Rectal smooth muscle tissue (tissue), 1 donor: ENCODE measurements at regions not wholly inside any gene's neighbourhood (a gene's known extent, or its start where the extent isn't known, plus 50 kb on each side); places are given as distances from the start of the nearest gene placed in this dataset.
"Not testable (repeated sequence)": the region's sequence is repeated elsewhere in the genome, so short reads cannot be mapped to it uniquely, and the experiment has no call there.

Experiments
- H3K27ac ChIP-seq: one replicate; pipeline ENCODE4 v1.7.0; 2013; ENCODE audit warnings: low read depth, low read length, inconsistent platforms
- H3K27me3 ChIP-seq: one replicate; pipeline ENCODE4 v1.7.0; 2013; ENCODE audit warnings: low read length; ENCODE audit not compliant: control insufficient read depth, insufficient read depth
- H3K36me3 ChIP-seq: one replicate; pipeline ENCODE4 v1.7.0; 2013; ENCODE audit warnings: low read length; ENCODE audit not compliant: control insufficient read depth, insufficient read depth
- H3K4me1 ChIP-seq: one replicate; pipeline ENCODE4 v1.7.0; 2013; ENCODE audit warnings: low read length; ENCODE audit not compliant: control insufficient read depth, insufficient read depth
- H3K4me3 ChIP-seq: one replicate; pipeline ENCODE4 v1.7.0; 2013; ENCODE audit warnings: low read length
- H3K9ac ChIP-seq: one replicate; pipeline ENCODE4 v1.7.0; 2013; ENCODE audit warnings: low read length

GRCh38 chr3:72523429-72524151 lies 324.7 kb downstream of the SHQ1 start:
- Histone ChIP-seq H3K27ac (no peak overlapping the region), H3K27me3 (no peaks in the 10 kb centered on the region), H3K4me3 (no peak overlapping the region), H3K9ac (no peak overlapping the region), H3K4me1 (no peaks in the 10 kb centered on the region), H3K36me3 (no peaks in the 10 kb centered on the region)

DNA sequence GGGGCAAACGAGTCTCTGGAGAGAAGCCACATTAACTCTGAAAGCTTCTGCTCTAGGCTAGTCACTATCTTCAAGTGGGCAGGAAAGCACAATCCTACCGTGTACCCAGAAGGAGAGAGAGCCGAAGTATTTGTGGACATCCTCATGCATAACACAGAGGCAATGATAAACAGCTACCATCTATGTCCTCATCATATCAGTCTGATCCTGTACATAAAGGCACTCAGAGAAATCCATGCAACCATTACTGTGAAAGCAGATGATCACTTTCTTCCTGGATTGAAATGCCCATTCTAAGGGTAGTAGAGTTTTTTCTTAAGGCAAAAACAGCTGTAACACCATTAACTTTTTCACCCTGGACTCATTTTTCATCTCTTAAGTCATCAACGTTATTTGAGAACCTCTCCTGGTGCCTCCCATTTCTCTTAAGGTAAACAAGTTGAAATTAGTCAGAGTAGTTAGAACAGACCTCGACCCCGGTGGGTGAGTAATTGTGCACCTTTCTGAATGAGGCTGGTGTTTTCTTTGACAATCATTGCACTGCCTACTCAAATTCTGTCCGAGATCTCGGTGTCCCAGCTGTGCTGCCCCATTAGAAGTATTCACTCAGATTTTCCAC lies 327.4 kb downstream of the SHQ1 start:
- Histone ChIP-seq H3K9ac (no peak overlapping the region), H3K27me3 (no peaks in the 10 kb centered on the region), H3K4me3 (no peak overlapping the region), H3K4me1 (no peaks in the 10 kb centered on the region), H3K27ac (no peak overlapping the region), H3K36me3 (no peaks in the 10 kb centered on the region)

DNA sequence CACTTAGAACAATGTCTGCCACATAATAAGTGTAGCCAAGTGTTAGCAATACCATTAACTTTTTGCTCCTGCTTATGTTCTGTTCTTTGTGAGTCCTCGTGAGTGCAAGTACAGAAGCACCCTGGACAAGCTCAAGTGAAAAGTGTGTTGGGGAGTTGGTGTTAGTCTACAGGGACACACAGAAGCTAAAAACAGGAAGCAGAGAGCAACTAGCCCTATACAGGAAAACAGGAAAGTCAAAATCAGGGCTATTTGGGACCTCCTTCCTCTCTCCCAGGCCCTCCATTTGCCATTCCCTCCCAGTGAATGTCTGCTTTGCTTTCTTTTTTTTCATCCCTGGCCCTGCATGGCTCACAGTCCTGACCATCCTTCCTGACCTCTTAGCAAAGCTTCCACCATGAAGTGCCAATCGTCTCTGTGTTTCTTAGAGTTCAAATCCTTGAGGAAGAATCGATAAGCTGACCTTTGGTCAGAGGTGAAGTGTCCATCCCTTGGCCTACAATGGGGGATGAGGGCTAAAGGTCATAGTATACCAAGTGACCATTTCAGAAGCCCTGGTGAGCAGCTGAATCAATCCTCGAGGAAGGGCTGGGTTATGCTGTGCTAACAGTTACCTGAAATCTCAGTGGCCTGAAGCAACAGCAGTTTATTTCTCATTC lies 328.2 kb downstream of the SHQ1 start:
- Histone ChIP-seq H3K27ac (no peak overlapping the region), H3K4me1 (no peaks in the 10 kb centered on the region), H3K36me3 (no peaks in the 10 kb centered on the region), H3K4me3 (no peak overlapping the region), H3K27me3 (no peaks in the 10 kb centered on the region), H3K9ac (no peak overlapping the region)

DNA sequence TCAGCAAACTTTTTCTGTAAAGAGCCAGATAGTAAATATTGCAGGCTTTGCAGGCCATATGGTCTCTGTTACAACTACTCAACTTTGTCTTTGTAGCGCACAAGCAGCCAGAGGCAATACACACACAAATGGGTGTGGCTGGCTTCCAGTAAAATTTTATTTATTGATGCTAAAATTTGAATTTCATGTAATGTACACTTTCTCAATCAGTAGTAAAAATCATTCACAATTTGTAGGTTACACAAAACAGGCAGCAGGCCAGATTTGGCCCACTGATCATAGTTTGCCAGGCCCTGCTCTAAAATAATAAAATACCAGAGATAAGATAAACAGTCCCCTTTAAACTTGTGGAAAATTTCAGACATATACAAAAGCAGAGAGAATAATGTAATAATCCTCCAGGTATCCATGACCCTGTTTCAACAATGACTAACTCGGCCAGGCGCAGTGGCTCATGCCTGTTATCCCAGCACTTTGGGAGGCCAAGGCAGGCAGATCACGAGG lies 330.3 kb downstream of the SHQ1 start:
- Histone ChIP-seq H3K36me3 (no peaks in the 10 kb centered on the region), H3K27me3 (no peaks in the 10 kb centered on the region), H3K4me3 (no peak overlapping the region), H3K4me1 (no peaks in the 10 kb centered on the region), H3K27ac (no peak overlapping the region), H3K9ac (no peak overlapping the region)

DNA sequence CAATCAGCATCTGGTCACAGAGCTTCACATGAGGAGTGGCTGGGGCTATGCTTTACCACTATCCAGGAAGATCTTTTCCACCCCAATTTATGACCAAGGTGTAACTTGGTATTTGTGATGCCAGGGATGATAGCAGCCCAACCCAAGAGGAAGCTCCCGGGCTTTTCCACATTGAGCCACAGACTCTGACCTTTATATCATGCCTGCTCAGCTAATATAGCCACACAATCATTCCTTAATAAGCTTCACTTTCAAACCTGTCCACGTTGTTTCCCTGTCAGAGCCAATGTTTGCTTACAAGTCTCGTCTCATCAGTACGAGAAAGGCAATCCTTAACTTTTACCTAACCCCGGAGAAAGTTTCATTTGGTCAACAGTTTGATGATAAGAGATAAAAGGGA lies 330.9 kb downstream of the SHQ1 start:
- no peak overlapping the region for H3K9ac ChIP-seq
- no peak overlapping the region for H3K27ac ChIP-seq
- H3K27me3 ChIP-seq = no peaks in the 10 kb centered on the region
- no peaks in the 10 kb centered on the region for H3K4me1 ChIP-seq
- H3K36me3 ChIP-seq = no peaks in the 10 kb centered on the region
- H3K4me3 ChIP-seq = no peak overlapping the region

GRCh38 chr3:72516361-72516760 lies 331.9 kb downstream of the SHQ1 start:
- H3K4me1 ChIP-seq = no peaks in the 10 kb centered on the region
- no peak overlapping the region for H3K9ac ChIP-seq
- H3K36me3 ChIP-seq = no peaks in the 10 kb centered on the region
- H3K4me3 ChIP-seq = no peak overlapping the region
- no peak overlapping the region for H3K27ac ChIP-seq
- H3K27me3 ChIP-seq = no peaks in the 10 kb centered on the region

GRCh38 chr3:72515941-72516340 lies 332.3 kb downstream of the SHQ1 start:
- H3K27me3 ChIP-seq = no peaks in the 10 kb centered on the region
- no peak overlapping the region for H3K4me3 ChIP-seq
- H3K9ac ChIP-seq = no peak overlapping the region
- H3K36me3 ChIP-seq = no peaks in the 10 kb centered on the region
- H3K4me1 ChIP-seq = no peaks in the 10 kb centered on the region
- no peak overlapping the region for H3K27ac ChIP-seq

GRCh38 chr3:72515281-72515680 lies 333.0 kb downstream of the SHQ1 start:
- H3K4me1 ChIP-seq = no peaks in the 10 kb centered on the region
- no peak overlapping the region for H3K4me3 ChIP-seq
- H3K27ac ChIP-seq = no peak overlapping the region
- no peaks in the 10 kb centered on the region for H3K27me3 ChIP-seq
- H3K36me3 ChIP-seq = no peaks in the 10 kb centered on the region
- H3K9ac ChIP-seq = no peak overlapping the region

- H3K27ac ChIP-seq = no peak overlapping the region
- H3K4me3 ChIP-seq = no peak overlapping the region
- H3K4me1 ChIP-seq = no peaks in the 10 kb centered on the region
- H3K27me3 ChIP-seq = no peaks in the 10 kb centered on the region
- H3K9ac ChIP-seq = no peak overlapping the region
- no peaks in the 10 kb centered on the region for H3K36me3 ChIP-seq
Measured at GRCh38 chr3:72510247-72510646, 338.0 kb downstream of the SHQ1 start.

GRCh38 chr3:72505539-72506405 lies 342.5 kb downstream of the SHQ1 start:
- H3K27ac ChIP-seq = no peak overlapping the region
- H3K36me3 ChIP-seq = no peaks in the 10 kb centered on the region
- no peaks in the 10 kb centered on the region for H3K27me3 ChIP-seq
- H3K9ac ChIP-seq = no peak overlapping the region
- no peak overlapping the region for H3K4me3 ChIP-seq
- no peaks in the 10 kb centered on the region for H3K4me1 ChIP-seq

- H3K27me3 ChIP-seq, H3K27ac ChIP-seq, H3K36me3 ChIP-seq, H3K9ac ChIP-seq, H3K4me1 ChIP-seq, H3K4me3 ChIP-seq: not testable (repeated sequence)
Measured at GRCh38 chr3:72497501-72497900, 350.7 kb downstream of the SHQ1 start.

- Histone ChIP-seq H3K9ac (no peak overlapping the region), H3K27ac (no peak overlapping the region), H3K4me3 (no peak overlapping the region), H3K4me1 (peaks cover 2% of the 10 kb centered on the region), H3K27me3 (no peaks in the 10 kb centered on the region), H3K36me3 (no peaks in the 10 kb centered on the region)
Measured at GRCh38 chr3:72496051-72496670, 352.1 kb downstream of the SHQ1 start.
